HFF-Myc (cell line): ENCODE measurements at regions not wholly inside any gene's neighbourhood (a gene's known extent, or its start where the extent isn't known, plus 50 kb on each side); places are given as distances from the start of the nearest gene placed in this dataset.

Experiments
- DNase-seq: peaks from one replicate; pipeline ENCODE4 v3.0.0-alpha.2; 2011; ENCODE audit warnings: low read depth; ENCODE audit errors: extremely low read depth
- H3K4me3 ChIP-seq: replicated peaks from 2 replicates; pipeline ENCODE4 v1.5.1; 2011; ENCODE audit warnings: low read depth, mild to moderate bottlenecking, control low read depth, low read length
- CTCF ChIP-seq: IDR thresholded peaks from 2 replicates; pipeline ENCODE4 v1.5.1; 2012; ENCODE audit warnings: mild to moderate bottlenecking, low read depth, low read length, control low read depth; ENCODE audit errors: missing control alignments

GRCh38 chr2:234691214-234691575 is 194.3 kb upstream of the ARL4C start:
- no peak overlapping the region for H3K4me3 ChIP-seq
- TF ChIP-seq CTCF = no peak
- DNase-seq = no peak

GRCh38 chr2:234690569-234691213 is 193.8 kb upstream of the ARL4C start:
- no peak overlapping the region for H3K4me3 ChIP-seq
- TF ChIP-seq CTCF = no peak
- DNase-seq = no peak

GRCh38 chr2:234689911-234690379 is 193.1 kb upstream of the ARL4C start:
- DNase-seq = no peak
- H3K4me3 ChIP-seq = no peak overlapping the region
- no peak for TF ChIP-seq CTCF

DNA sequence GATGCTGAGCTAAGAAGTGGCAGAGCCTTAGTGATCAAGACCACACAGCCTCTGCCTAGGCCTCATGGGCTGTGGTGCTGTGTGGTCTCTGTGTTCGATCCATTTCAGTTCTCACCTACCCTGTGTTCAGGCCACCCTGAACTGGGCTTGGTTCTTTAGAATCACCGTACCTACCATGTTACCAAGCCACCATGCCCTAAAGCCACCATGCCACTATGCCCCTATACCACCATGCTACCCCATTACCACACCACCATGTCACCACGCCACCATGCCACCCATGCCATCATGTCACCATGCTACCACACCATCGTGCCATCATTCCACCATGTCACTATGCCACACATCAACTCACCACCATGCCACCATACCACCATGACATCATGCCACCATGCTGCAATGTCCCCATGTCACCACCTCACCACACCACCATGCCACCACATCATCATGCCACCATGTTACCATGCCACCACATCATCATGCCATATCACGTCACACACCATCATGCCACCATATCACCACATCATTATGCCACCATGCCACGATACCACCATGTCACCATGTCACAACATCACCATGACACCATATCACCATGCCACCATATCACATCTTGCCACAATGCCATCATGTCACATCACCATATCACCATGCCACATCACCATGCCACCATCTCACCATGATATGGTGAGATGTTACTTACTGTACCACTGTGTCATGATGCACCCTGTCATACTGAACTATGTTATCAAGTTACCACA is 191.0 kb upstream of the ARL4C start:
- no peak for DNase-seq
- no peak for TF ChIP-seq CTCF

DNA sequence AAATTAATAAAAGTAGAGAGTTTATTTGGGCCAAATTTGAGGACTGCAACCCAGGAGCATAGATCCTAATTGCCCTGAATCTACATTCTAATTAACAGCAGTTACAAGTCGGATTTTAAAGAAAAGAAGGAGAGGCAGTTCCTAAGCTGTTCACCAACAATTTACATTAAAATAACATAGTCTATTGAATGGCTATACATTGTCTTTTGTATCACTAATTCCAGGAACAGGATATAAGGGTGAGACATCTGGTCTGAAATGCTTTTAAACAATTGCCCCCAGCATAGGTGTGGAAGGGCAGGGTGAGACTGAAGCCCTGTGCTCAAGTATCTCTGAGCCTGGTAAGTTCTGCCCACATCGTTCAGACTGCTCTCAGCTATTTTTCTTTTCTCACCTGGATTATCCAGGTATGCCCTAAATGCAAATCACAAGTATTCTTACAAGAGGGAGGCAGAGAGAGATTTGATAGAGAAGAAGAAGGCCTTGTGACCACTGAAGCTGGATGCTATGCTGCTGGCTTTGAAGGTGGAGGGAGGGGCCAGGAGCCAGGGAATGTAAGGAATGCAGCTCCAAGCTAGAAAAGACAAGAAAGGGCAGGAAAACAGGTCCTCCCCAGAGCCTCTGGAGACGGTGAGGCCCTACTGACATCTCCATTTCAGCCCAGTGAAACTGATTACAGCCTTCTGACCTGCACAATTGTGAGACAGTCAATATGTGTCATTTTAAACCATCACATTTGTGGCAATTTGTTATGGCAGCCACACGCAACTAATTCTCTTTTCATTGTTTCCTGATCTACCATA is 189.4 kb upstream of the ARL4C start:
- H3K4me3 ChIP-seq = no peak overlapping the region
- TF ChIP-seq CTCF = no peak
- no peak for DNase-seq

More for the DNA sequence above, 191.0 kb upstream of the ARL4C start:
- H3K4me3 ChIP-seq = no peak overlapping the region

- no peak for TF ChIP-seq CTCF
- DNase-seq = no peak
- H3K4me3 ChIP-seq = no peak overlapping the region
Observed at GRCh38 chr2:234684466-234684865, 187.6 kb upstream of the ARL4C start.
